Caco-2 (cell line): ENCODE measurements at regions not wholly inside any gene's neighbourhood (a gene's known extent, or its start where the extent isn't known, plus 50 kb on each side); places are given as distances from the start of the nearest gene placed in this dataset.

ENCODE experiments used
- BruUV-seq: library from RNA; stranded (reverse); fragments of 400-500 nt; replicated peaks from 2 replicates; lab custom pipeline; 2021; lab: Mats Ljungman, UMichigan
- CTCF ChIA-PET: fragments of 300-600 bp; sonication (Branson Sonifier 250); formaldehyde crosslinking; loops from one replicate; lab custom pipeline; 2022; ENCODE audit warnings: antibody characterized with exemption; lab: Charles Lee
- POLR2A ChIA-PET: fragments of 300-600 bp; sonication (Branson Sonifier 250); formaldehyde crosslinking; loops from one replicate; lab custom pipeline; 2022; ENCODE audit warnings: antibody characterized with exemption; lab: Charles Lee
- DNase-seq, 2 experiments: peaks; one replicate each; pipeline versions ENCODE4 v3.0.0 to v3.0.0-alpha.2; 2020 to 2022
- H3K27me3 ChIP-seq: replicated peaks from 2 replicates; pipeline ENCODE4 v1.6.0; 2011; ENCODE audit warnings: low read length; ENCODE audit not compliant: control insufficient read depth, insufficient read depth
- H3K36me3 ChIP-seq: 2 replicates; pipeline ENCODE4 v1.5.1; 2011; ENCODE audit warnings: low read length; ENCODE audit not compliant: control insufficient read depth, insufficient read depth
- H3K4me1 ChIP-seq: fragments of 250-450 bp; sonication (Bioruptor Pico); 2 replicates; pipeline ENCODE4 v1.5.1; 2020; ENCODE audit warnings: mild to moderate bottlenecking
- H3K4me3 ChIP-seq: 2 replicates; pipeline ENCODE4 v1.5.1; 2011; ENCODE audit warnings: low read depth, mild to moderate bottlenecking, control low read depth, low read length
- H3K9me3 ChIP-seq: fragments of 250-450 bp; sonication (Bioruptor Pico); 2 replicates; pipeline ENCODE4 v1.5.1; 2020; ENCODE audit warnings: mild to moderate bottlenecking, moderate library complexity
- H3K27ac Mint-ChIP-seq: one replicate; pipeline ENCODE4 v1.8.0; 2022; ENCODE audit warnings: mixed read lengths; ENCODE audit not compliant: unreplicated experiment
- H3K27me3 Mint-ChIP-seq: one replicate; pipeline ENCODE4 v1.8.0; 2022; ENCODE audit warnings: mixed read lengths; ENCODE audit not compliant: insufficient read depth, unreplicated experiment
- H3K36me3 Mint-ChIP-seq: one replicate; pipeline ENCODE4 v1.8.0; 2022; ENCODE audit warnings: mild to moderate bottlenecking, mixed read lengths; ENCODE audit not compliant: insufficient read depth, unreplicated experiment
- H3K4me1 Mint-ChIP-seq: one replicate; pipeline ENCODE4 v1.8.0; 2022; ENCODE audit warnings: low read depth, mixed read lengths; ENCODE audit not compliant: unreplicated experiment
- H3K4me3 Mint-ChIP-seq: one replicate; pipeline ENCODE4 v1.8.0; 2022; ENCODE audit warnings: mild to moderate bottlenecking, moderate library complexity, mixed read lengths; ENCODE audit not compliant: unreplicated experiment
- H3K9me3 Mint-ChIP-seq: one replicate; pipeline ENCODE4 v1.8.0; 2022; ENCODE audit warnings: mixed read lengths; ENCODE audit not compliant: unreplicated experiment
- intact Hi-C: fragments of 100-400 bp; cut with micrococcal nuclease; formaldehyde crosslinking; loops from one replicate; pipeline ENCODE4 v1.10.0; 2022; ENCODE audit not compliant: unreplicated experiment
- TF ChIP-seq, protein P1 (sequence below), 2 experiments: fragments of 200-600 bp in 1 of 2; IDR thresholded peaks; 1 replicate in 1 of 2; 2 replicates in 1 of 2; pipeline versions ENCODE4 v1.5.1 to v1.8.0; 2011 to 2022; ENCODE audit warnings: antibody characterized with exemption in 1 of 2, control low read depth in 1 of 2, inconsistent platforms in 1 of 2, low read depth in 1 of 2, low read length in 1 of 2, mild to moderate bottlenecking in 1 of 2, moderate library complexity in 1 of 2; ENCODE audit not compliant: insufficient read depth in 1 of 2, severe bottlenecking in 1 of 2, unreplicated experiment in 1 of 2

DNA sequence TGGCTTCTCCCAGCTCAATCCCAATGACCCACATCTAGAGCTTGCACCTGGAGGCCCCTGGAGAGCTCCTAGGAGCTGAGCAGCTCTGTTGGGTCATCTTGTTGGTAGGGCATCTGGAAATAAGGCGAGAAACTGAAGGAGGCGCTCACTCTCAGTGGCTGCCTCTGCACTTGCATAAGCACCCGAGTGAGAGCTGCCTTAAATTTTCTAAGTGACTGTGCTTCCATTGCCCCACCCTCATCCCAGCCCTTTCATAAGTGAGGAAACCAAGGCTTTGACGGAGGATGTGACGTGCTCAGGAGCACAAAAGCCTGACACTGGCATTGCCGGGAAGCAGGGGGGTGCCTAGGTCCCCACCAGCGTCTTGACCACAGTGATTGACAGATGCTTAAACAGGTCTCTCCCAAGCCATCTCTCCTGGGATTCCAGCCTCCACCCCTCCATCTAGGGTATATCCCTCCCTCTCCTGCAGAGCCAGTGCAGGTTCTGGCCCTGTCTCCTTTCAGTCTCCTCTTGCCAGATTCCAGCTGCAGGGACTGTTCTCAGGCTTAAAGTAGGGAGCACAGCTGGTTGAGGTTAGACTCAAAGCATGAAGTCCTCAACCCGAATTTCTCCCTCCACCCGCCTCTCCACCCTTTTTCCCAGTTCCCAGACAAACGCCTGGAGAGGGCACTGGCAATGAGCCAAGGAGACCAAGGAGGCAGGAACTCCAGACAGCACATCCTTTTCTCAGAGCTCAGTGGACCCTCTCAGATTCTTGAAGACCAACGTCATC, 113.7 kb downstream of the IRX5 start:
- Histone ChIP-seq H3K4me3 (no peak overlapping the region), H3K9me3 (no peaks in the 10 kb centered on the region), H3K36me3 (no peaks in the 10 kb centered on the region), H3K4me1 (peaks cover 38% of the 10 kb centered on the region), H3K27me3 (no peaks in the 10 kb centered on the region)
- Mint-ChIP-seq H3K4me3 (no peak overlapping the region), H3K9me3 (no peaks in the 10 kb centered on the region), H3K27me3 (no peaks in the 10 kb centered on the region), H3K4me1 (peaks cover 22% of the 10 kb centered on the region), H3K36me3 (peaks cover 6% of the 10 kb centered on the region), H3K27ac (peak overlapping the region; percentile 79)
- TF ChIP-seq, protein P1, sequence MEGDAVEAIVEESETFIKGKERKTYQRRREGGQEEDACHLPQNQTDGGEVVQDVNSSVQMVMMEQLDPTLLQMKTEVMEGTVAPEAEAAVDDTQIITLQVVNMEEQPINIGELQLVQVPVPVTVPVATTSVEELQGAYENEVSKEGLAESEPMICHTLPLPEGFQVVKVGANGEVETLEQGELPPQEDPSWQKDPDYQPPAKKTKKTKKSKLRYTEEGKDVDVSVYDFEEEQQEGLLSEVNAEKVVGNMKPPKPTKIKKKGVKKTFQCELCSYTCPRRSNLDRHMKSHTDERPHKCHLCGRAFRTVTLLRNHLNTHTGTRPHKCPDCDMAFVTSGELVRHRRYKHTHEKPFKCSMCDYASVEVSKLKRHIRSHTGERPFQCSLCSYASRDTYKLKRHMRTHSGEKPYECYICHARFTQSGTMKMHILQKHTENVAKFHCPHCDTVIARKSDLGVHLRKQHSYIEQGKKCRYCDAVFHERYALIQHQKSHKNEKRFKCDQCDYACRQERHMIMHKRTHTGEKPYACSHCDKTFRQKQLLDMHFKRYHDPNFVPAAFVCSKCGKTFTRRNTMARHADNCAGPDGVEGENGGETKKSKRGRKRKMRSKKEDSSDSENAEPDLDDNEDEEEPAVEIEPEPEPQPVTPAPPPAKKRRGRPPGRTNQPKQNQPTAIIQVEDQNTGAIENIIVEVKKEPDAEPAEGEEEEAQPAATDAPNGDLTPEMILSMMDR (IDR thresholded peaks at IDR 0.05; ENCODE audit: insufficient read depth in 1 of 2, low read depth in 1 of 2, low read length in 1 of 2, severe bottlenecking in 1 of 2, unreplicated experiment in 1 of 2): no peak
- no TSS peak for BruUV-seq
- POLR2A ChIA-PET: no interaction called here
- CTCF ChIA-PET: interaction anchor here (0.8 kb wide), 1 partner anchor 9 kb away, joined by 5 read pairs; no protein-coding TSS in a partner anchor
- no peak for DNase-seq
- intact Hi-C loops: no loop called here

DNA sequence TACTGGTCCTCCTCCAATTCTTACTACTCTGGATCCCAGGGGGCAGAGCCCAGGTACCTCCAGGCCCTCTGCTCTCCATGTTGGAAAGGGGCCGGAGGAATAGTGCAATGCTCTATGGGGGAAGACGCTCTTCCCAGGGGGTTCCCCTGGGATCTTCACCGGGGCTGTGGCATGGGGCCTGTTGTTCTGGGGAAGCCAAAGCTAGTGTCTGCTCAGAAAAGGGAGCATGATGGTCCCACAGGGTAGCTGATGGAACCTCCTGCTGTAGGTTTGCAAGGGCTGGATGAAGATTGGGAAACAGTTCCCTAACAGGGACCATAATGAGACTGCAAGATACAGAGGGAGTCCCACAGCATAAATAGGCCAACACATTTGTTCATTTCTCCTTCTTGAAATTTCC, 114.7 kb downstream of the IRX5 start:
- no peaks in the 10 kb centered on the region for H3K9me3 Mint-ChIP-seq
- peaks cover 6% of the 10 kb centered on the region for H3K36me3 Mint-ChIP-seq
- no peaks in the 10 kb centered on the region for H3K9me3 ChIP-seq
- peaks cover 38% of the 10 kb centered on the region for H3K4me1 ChIP-seq
- no peaks in the 10 kb centered on the region for H3K36me3 ChIP-seq
- no TSS peak for BruUV-seq
- no peaks in the 10 kb centered on the region for H3K27me3 Mint-ChIP-seq
- ChIA-PET POLR2A (no interaction called here), CTCF (interaction anchor here (0.9 kb wide), 1 partner anchor 10 kb away, joined by 3 read pairs; no protein-coding TSS in a partner anchor)
- H3K27ac Mint-ChIP-seq: peak overlapping the region; percentile 79
- TF ChIP-seq, protein P1 (IDR thresholded peaks at IDR 0.05; ENCODE audit: insufficient read depth in 1 of 2, low read depth in 1 of 2, low read length in 1 of 2, severe bottlenecking in 1 of 2, unreplicated experiment in 1 of 2): no peak
- DNase-seq: peak; percentile 43 to 56
- no peak overlapping the region for H3K4me3 ChIP-seq
- H3K4me1 Mint-ChIP-seq: peaks cover 27% of the 10 kb centered on the region
- no peaks in the 10 kb centered on the region for H3K27me3 ChIP-seq
- peak overlapping the region; percentile 28 for H3K4me3 Mint-ChIP-seq
- intact Hi-C loops: loop anchor here (5.0 kb wide), 2 partner anchors 62 to 118 kb away; no protein-coding TSS in a partner anchor

DNA sequence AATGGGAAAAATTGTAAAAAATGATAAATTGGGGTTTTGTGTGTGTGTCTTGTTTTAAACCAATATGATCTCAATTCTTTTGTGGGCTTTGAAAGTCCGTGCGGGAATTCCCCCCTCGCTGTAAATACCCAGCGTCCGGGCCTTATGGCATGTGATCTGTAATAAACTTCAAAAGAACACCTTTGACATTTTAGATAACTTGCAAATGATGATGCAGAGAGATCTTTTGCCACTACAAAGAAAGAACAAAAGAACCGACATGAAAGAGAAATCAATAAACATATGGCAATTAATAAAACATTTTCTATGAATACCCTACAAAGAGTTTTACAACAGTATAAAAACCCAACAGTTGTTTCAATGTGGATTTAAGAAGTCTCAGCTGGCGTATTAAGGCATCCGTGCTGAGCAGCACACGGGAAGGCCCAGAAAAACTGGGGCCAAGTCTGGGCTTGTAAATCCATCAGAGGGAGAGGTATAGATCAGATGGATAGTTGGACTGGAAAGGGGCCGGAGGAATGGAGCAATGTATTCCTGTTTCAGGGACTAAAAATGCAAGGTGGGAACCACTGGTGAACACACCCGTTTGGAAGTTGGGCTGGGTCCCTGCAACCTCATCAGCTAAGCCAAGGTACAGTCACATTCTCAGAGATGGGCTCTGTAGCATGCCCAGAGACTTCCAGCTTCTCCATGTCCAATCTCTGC, 115.2 kb downstream of the IRX5 start:
- Mint-ChIP-seq H3K4me1 (peaks cover 32% of the 10 kb centered on the region), H3K9me3 (no peaks in the 10 kb centered on the region), H3K36me3 (peaks cover 6% of the 10 kb centered on the region), H3K4me3 (peak overlapping the region; percentile 28), H3K27ac (peak overlapping the region; percentile 79), H3K27me3 (no peaks in the 10 kb centered on the region)
- ChIA-PET CTCF (interaction anchor here (0.9 kb wide), 2 partner anchors 11 to 212 kb away, joined by 3 read pairs; no protein-coding TSS in a partner anchor), POLR2A (no interaction called here)
- TF ChIP-seq, protein P1 (IDR thresholded peaks at IDR 0.05; ENCODE audit: insufficient read depth in 1 of 2, low read depth in 1 of 2, low read length in 1 of 2, severe bottlenecking in 1 of 2, unreplicated experiment in 1 of 2): no peak
- Histone ChIP-seq H3K36me3 (no peaks in the 10 kb centered on the region), H3K9me3 (no peaks in the 10 kb centered on the region), H3K4me3 (no peak overlapping the region), H3K4me1 (peaks cover 38% of the 10 kb centered on the region), H3K27me3 (no peaks in the 10 kb centered on the region)
- peak; percentile 71 to 74 for DNase-seq
- intact Hi-C loops: loop anchor here (5.0 kb wide), 2 partner anchors 61 to 119 kb away; no protein-coding TSS in a partner anchor
- BruUV-seq: no TSS peak
